ENCODE measurements at regions not wholly inside any gene's neighbourhood (a gene's known extent, or its start where the extent isn't known, plus 50 kb on each side); places are given as distances from the start of the nearest gene placed in this dataset.
"Not testable (repeated sequence)": the region's sequence is repeated elsewhere in the genome, so short reads cannot be mapped to it uniquely, and the experiment has no call there.

- no CpG with 5 or more reads among the region's 1 CpG for WGBS (ENCODE audit: insufficient coverage)
- Mint-ChIP-seq H3K9me3 (peaks cover 23 to 39% (median 24%) of the 10 kb centered on the region in 3 donors), H3K27me3 (no peaks in the 10 kb centered on the region), H3K36me3 (no peaks in the 10 kb centered on the region), H3K27ac (no peak overlapping the region), H3K4me3 (no peak overlapping the region), H3K4me1 (no peaks in the 10 kb centered on the region)
- CTCF ChIA-PET, result no interaction called here
- ATAC-seq (replicated peaks in 1 of 4), result no peak
- Histone ChIP-seq H3K36me3 (ENCODE audit: control insufficient read depth in 2 of 2, extremely low read depth in 1 of 2, insufficient read depth in 1 of 2, low read length in 1 of 2) (no peaks in the 10 kb centered on the region), H3K9me3 (no peaks in the 10 kb centered on the region), H3K27ac (ENCODE audit: low read length) (no peak overlapping the region), H3K4me3 (ENCODE audit: control insufficient read depth in 1 of 2, extremely low read depth in 1 of 2, low read length in 1 of 2) (no peak overlapping the region), H3K27me3 (replicated peaks in 1 of 2; ENCODE audit: control insufficient read depth in 2 of 2, extremely low read depth in 1 of 2, insufficient read depth in 2 of 2, low read length in 1 of 2) (no peaks in the 10 kb centered on the region), H3K4me1 (ENCODE audit: control insufficient read depth in 1 of 2, extremely low read depth in 1 of 2, insufficient read depth in 2 of 2, low read length in 2 of 2) (no peaks in the 10 kb centered on the region)
- DNase-seq, result no peak
- POLR2A ChIA-PET, result no interaction called here
Measured at GRCh38 chr10:36412942-36413341, 712.5 kb upstream of the ANKRD30A start.

- H3K36me3 ChIP-seq (ENCODE audit: control insufficient read depth in 2 of 2, extremely low read depth in 1 of 2, insufficient read depth in 1 of 2, low read length in 1 of 2); H3K4me1 Mint-ChIP-seq; CTCF ChIA-PET: not testable (repeated sequence)
Measured at GRCh38 chr10:36400238-36400637, 725.2 kb upstream of the ANKRD30A start.

GRCh38 chr10:36393801-36394200 lies 731.6 kb upstream of the ANKRD30A start:
- no peaks in the 10 kb centered on the region for H3K27me3 ChIP-seq (replicated peaks in 1 of 2; ENCODE audit: control insufficient read depth in 2 of 2, extremely low read depth in 1 of 2, insufficient read depth in 2 of 2, low read length in 1 of 2)
- DNase-seq (no peak), ATAC-seq (replicated peaks in 1 of 4) (no peak)
- Mint-ChIP-seq H3K4me3 (no peak overlapping the region), H3K4me1 (no peaks in the 10 kb centered on the region), H3K36me3 (no peaks in the 10 kb centered on the region), H3K27me3 (no peaks in the 10 kb centered on the region), H3K27ac (no peak overlapping the region), H3K9me3 (peaks cover 6 to 15% (median 8%) of the 10 kb centered on the region in 3 donors)
- no peaks in the 10 kb centered on the region for H3K4me1 ChIP-seq (ENCODE audit: control insufficient read depth in 1 of 2, extremely low read depth in 1 of 2, insufficient read depth in 2 of 2, low read length in 2 of 2)
- no peak overlapping the region for H3K4me3 ChIP-seq (ENCODE audit: control insufficient read depth in 1 of 2, extremely low read depth in 1 of 2, low read length in 1 of 2)
- no peaks in the 10 kb centered on the region for H3K9me3 ChIP-seq
- no peaks in the 10 kb centered on the region for H3K36me3 ChIP-seq (ENCODE audit: control insufficient read depth in 2 of 2, extremely low read depth in 1 of 2, insufficient read depth in 1 of 2, low read length in 1 of 2)
- WGBS (ENCODE audit: insufficient coverage), result 94% methylated on average over 2 of the region's 3 CpGs
- H3K27ac ChIP-seq (ENCODE audit: low read length), result no peak overlapping the region
- ChIA-PET POLR2A (no interaction called here), CTCF (interaction anchor here in 1 of 2 donors (0.7 kb wide), 1 partner anchor 66 kb away, joined by 5 read pairs; no protein-coding TSS in a partner anchor)

More at GRCh38 chr10:36400238-36400637, 725.2 kb upstream of the ANKRD30A start:
- H3K27me3 ChIP-seq (replicated peaks in 1 of 2; ENCODE audit: control insufficient read depth in 2 of 2, extremely low read depth in 1 of 2, insufficient read depth in 2 of 2, low read length in 1 of 2); H3K27me3 Mint-ChIP-seq; ATAC-seq (replicated peaks in 1 of 4); DNase-seq; H3K9me3 ChIP-seq; H3K4me3 Mint-ChIP-seq; H3K36me3 Mint-ChIP-seq; H3K27ac Mint-ChIP-seq; H3K4me3 ChIP-seq (ENCODE audit: control insufficient read depth in 1 of 2, extremely low read depth in 1 of 2, low read length in 1 of 2); H3K27ac ChIP-seq (ENCODE audit: low read length); H3K4me1 ChIP-seq (ENCODE audit: control insufficient read depth in 1 of 2, extremely low read depth in 1 of 2, insufficient read depth in 2 of 2, low read length in 2 of 2); POLR2A ChIA-PET: not testable (repeated sequence)
- peaks cover 6 to 15% (median 7%) of the 10 kb centered on the region in 3 donors for H3K9me3 Mint-ChIP-seq
- WGBS (ENCODE audit: insufficient coverage), result 80% methylated on average over 2 of the region's 8 CpGs

DNA sequence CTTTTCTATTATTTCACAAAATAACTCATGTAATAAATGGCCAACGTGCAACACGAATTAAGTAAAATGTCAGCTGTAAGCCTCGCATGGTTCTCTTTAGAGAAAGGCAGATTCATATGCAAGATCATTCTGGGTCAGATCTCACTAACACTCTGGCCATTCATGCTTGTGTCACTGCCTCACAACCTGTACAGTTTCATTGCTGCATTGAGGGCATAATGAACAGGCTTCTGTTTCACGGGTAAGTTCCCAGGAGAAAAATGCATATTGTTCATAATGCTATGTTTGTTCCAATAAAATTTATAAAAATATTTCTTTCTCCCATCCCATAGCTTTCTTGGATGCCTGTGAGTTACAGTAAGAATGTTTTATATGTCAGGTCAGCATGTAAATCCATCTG lies 734.0 kb upstream of the ANKRD30A start:
- Histone ChIP-seq H3K4me1 (ENCODE audit: control insufficient read depth in 1 of 2, extremely low read depth in 1 of 2, insufficient read depth in 2 of 2, low read length in 2 of 2) (no peaks in the 10 kb centered on the region), H3K36me3 (ENCODE audit: control insufficient read depth in 2 of 2, extremely low read depth in 1 of 2, insufficient read depth in 1 of 2, low read length in 1 of 2) (no peaks in the 10 kb centered on the region), H3K9me3 (no peaks in the 10 kb centered on the region), H3K4me3 (ENCODE audit: control insufficient read depth in 1 of 2, extremely low read depth in 1 of 2, low read length in 1 of 2) (no peak overlapping the region), H3K27me3 (replicated peaks in 1 of 2; ENCODE audit: control insufficient read depth in 2 of 2, extremely low read depth in 1 of 2, insufficient read depth in 2 of 2, low read length in 1 of 2) (no peaks in the 10 kb centered on the region), H3K27ac (ENCODE audit: low read length) (no peak overlapping the region)
- Mint-ChIP-seq H3K4me3 (no peak overlapping the region), H3K27ac (no peak overlapping the region), H3K27me3 (no peaks in the 10 kb centered on the region), H3K4me1 (no peaks in the 10 kb centered on the region), H3K9me3 (peaks cover 0 to 16% (median 8%) of the 10 kb centered on the region in 3 donors), H3K36me3 (no peaks in the 10 kb centered on the region)
- WGBS (ENCODE audit: insufficient coverage), result 96% methylated on average over 3 of the region's 4 CpGs
- ChIA-PET CTCF (no interaction called here), POLR2A (no interaction called here)
- DNase-seq (no peak), ATAC-seq (replicated peaks in 1 of 4) (no peak)

- no peaks in the 10 kb centered on the region for H3K9me3 ChIP-seq
- WGBS (ENCODE audit: insufficient coverage), result no CpG with 5 or more reads among the region's 1 CpG
- CTCF ChIA-PET, result no interaction called here
Measured at GRCh38 chr10:36390221-36390620, 735.2 kb upstream of the ANKRD30A start.

DNA sequence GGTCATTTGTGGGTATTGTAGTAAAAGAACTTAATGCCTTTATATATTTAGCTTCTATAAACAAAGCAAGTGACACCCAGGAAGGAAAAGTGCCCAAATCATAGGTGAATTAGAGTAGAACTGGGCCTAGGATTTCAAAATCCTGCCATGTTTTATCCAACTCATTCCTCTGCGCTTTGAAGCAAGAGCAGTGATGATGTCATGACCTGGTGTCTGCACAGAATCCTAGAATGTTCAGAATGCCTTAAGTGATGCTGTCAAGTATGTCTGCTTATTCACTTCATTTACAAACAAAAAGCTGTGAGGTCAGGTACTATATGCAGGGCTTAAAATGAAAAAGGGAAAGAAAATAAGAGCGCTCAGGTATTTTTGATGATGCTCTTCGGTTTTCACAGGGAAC lies 737.2 kb upstream of the ANKRD30A start:
- no peaks in the 10 kb centered on the region for H3K4me1 Mint-ChIP-seq
- no peaks in the 10 kb centered on the region for H3K27me3 Mint-ChIP-seq
- H3K27me3 ChIP-seq (replicated peaks in 1 of 2; ENCODE audit: control insufficient read depth in 2 of 2, extremely low read depth in 1 of 2, insufficient read depth in 2 of 2, low read length in 1 of 2), result no peaks in the 10 kb centered on the region
- WGBS (ENCODE audit: insufficient coverage), result no CpG with 5 or more reads among the region's 3 CpGs
- no peak for DNase-seq
- peaks cover 0 to 19% (median 11%) of the 10 kb centered on the region in 3 donors for H3K9me3 Mint-ChIP-seq
- no peak overlapping the region for H3K27ac ChIP-seq (ENCODE audit: low read length)
- ATAC-seq (replicated peaks in 1 of 4), result no peak
- POLR2A ChIA-PET, result no interaction called here
- no peak overlapping the region for H3K4me3 Mint-ChIP-seq
- no peaks in the 10 kb centered on the region for H3K36me3 ChIP-seq (ENCODE audit: control insufficient read depth in 2 of 2, extremely low read depth in 1 of 2, insufficient read depth in 1 of 2, low read length in 1 of 2)
- H3K4me3 ChIP-seq (ENCODE audit: control insufficient read depth in 1 of 2, extremely low read depth in 1 of 2, low read length in 1 of 2), result no peak overlapping the region
- no peak overlapping the region for H3K27ac Mint-ChIP-seq
- CTCF ChIA-PET, result no interaction called here
- no peaks in the 10 kb centered on the region for H3K36me3 Mint-ChIP-seq
- H3K9me3 ChIP-seq, result no peaks in the 10 kb centered on the region
- no peaks in the 10 kb centered on the region for H3K4me1 ChIP-seq (ENCODE audit: control insufficient read depth in 1 of 2, extremely low read depth in 1 of 2, insufficient read depth in 2 of 2, low read length in 2 of 2)

More at GRCh38 chr10:36390221-36390620, 735.2 kb upstream of the ANKRD30A start:
- H3K36me3 ChIP-seq (ENCODE audit: control insufficient read depth in 2 of 2, extremely low read depth in 1 of 2, insufficient read depth in 1 of 2, low read length in 1 of 2), result no peaks in the 10 kb centered on the region
- Mint-ChIP-seq H3K27me3 (no peaks in the 10 kb centered on the region), H3K4me1 (no peaks in the 10 kb centered on the region), H3K27ac (no peak overlapping the region), H3K4me3 (no peak overlapping the region), H3K9me3 (peaks cover 0 to 17% (median 8%) of the 10 kb centered on the region in 3 donors), H3K36me3 (no peaks in the 10 kb centered on the region)
- no peak for DNase-seq
- H3K27ac ChIP-seq (ENCODE audit: low read length), result no peak overlapping the region
- H3K27me3 ChIP-seq (replicated peaks in 1 of 2; ENCODE audit: control insufficient read depth in 2 of 2, extremely low read depth in 1 of 2, insufficient read depth in 2 of 2, low read length in 1 of 2), result no peaks in the 10 kb centered on the region
- no peak overlapping the region for H3K4me3 ChIP-seq (ENCODE audit: control insufficient read depth in 1 of 2, extremely low read depth in 1 of 2, low read length in 1 of 2)
- POLR2A ChIA-PET, result no interaction called here
- no peak for ATAC-seq (replicated peaks in 1 of 4)
- H3K4me1 ChIP-seq (ENCODE audit: control insufficient read depth in 1 of 2, extremely low read depth in 1 of 2, insufficient read depth in 2 of 2, low read length in 2 of 2), result no peaks in the 10 kb centered on the region

- ATAC-seq (replicated peaks in 1 of 4) (no peak), DNase-seq (no peak)
- H3K27ac Mint-ChIP-seq, result no peak overlapping the region
- peaks cover 0 to 16% (median 11%) of the 10 kb centered on the region in 3 donors for H3K9me3 Mint-ChIP-seq
- WGBS (ENCODE audit: insufficient coverage), result 90% methylated on average over 6 of the region's 9 CpGs
- POLR2A ChIA-PET, result interaction anchor here in 1 of 2 donors (0.6 kb wide), 1 partner anchor 710 kb away, joined by 3 read pairs; no protein-coding TSS in a partner anchor
- H3K36me3 Mint-ChIP-seq, result no peaks in the 10 kb centered on the region
- H3K4me3 Mint-ChIP-seq, result no peak overlapping the region
- Histone ChIP-seq H3K4me1 (ENCODE audit: control insufficient read depth in 1 of 2, extremely low read depth in 1 of 2, insufficient read depth in 2 of 2, low read length in 2 of 2) (no peaks in the 10 kb centered on the region), H3K27ac (ENCODE audit: low read length) (no peak overlapping the region), H3K36me3 (ENCODE audit: control insufficient read depth in 2 of 2, extremely low read depth in 1 of 2, insufficient read depth in 1 of 2, low read length in 1 of 2) (no peaks in the 10 kb centered on the region), H3K9me3 (no peaks in the 10 kb centered on the region), H3K4me3 (ENCODE audit: control insufficient read depth in 1 of 2, extremely low read depth in 1 of 2, low read length in 1 of 2) (no peak overlapping the region), H3K27me3 (replicated peaks in 1 of 2; ENCODE audit: control insufficient read depth in 2 of 2, extremely low read depth in 1 of 2, insufficient read depth in 2 of 2, low read length in 1 of 2) (no peaks in the 10 kb centered on the region)
- H3K27me3 Mint-ChIP-seq, result no peaks in the 10 kb centered on the region
- no peaks in the 10 kb centered on the region for H3K4me1 Mint-ChIP-seq
- CTCF ChIA-PET, result no interaction called here
Measured at GRCh38 chr10:36385693-36386092, 739.7 kb upstream of the ANKRD30A start.
